NOMO-1 treated with dmso at 0.1 percent for 144 hours (cell line): ENCODE measurements at regions not wholly inside any gene's neighbourhood (a gene's known extent, or its start where the extent isn't known, plus 50 kb on each side); places are given as distances from the start of the nearest gene placed in this dataset.
"Not testable (repeated sequence)": the region's sequence is repeated elsewhere in the genome, so short reads cannot be mapped to it uniquely, and the experiment has no call there.

ENCODE experiments used
- DNase-seq: peaks from one replicate; lab custom pipeline; 2025; ENCODE audit not compliant: unreplicated experiment; lab: John Stamatoyannopoulos, UW

DNA sequence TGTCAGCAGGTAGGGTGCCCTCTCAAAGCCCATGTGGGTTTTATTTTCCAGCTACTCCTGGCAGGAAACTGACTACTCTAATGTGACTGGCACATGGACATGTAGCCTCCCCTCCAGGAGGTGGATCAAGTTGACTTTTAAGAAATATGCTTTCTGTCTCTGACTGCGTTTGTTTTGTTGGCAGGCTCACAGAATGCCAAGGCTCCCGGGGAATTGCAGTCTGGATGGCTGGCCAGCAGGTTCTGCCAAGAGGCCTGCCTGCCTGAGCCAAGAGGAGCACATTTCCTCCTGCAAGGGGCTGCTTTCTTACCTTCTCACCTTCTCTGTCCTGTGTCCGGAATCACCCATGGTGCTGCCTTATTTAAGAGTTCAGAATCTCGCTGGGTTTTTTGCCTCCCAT, 217.3 kb upstream of the ERCC4 start:
- no peak for DNase-seq

GRCh38 chr16:13708347-13709120, 211.4 kb upstream of the ERCC4 start:
- no peak for DNase-seq

- no peak for DNase-seq
Observed at GRCh38 chr16:13718748-13719147, 201.2 kb upstream of the ERCC4 start.

DNA sequence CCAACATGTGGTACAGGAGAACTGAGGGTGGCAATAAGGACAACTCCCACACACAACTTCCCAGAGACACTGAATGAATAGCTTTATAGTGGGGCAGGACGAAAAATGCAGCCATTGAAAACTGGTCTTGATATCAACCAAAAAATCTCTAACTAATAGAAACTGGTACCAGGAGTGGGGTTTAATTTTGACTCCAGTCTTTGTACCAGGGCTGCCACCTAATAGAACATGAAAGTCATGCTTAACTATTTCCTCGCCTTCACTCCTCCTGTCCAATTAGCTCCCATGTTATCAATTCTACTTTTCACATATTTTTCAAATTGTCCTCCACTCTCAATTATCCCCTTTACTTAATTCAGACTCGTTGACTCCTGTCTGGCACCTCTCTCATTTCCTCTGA, 192.0 kb upstream of the ERCC4 start:
- DNase-seq, result no peak

DNA sequence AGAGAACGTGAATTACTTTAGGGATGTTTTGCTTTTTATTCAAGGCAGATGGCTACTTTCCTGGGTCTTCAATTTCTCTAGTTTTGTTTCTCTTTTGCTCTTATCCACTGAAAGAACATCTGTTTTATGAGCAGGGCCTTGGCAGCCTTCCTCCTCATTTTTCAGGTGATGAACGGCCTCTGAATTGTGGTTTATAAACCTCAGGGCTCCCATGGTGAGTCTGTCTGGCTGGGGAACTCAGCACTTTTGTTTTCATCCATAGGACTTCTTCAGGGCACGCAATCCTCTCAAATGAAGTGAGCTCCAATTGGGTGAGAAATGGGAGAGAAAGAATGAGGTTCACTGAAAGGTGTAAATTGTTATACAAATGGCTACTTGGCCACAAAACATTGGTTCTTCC, 186.4 kb upstream of the ERCC4 start:
- no peak for DNase-seq

DNA sequence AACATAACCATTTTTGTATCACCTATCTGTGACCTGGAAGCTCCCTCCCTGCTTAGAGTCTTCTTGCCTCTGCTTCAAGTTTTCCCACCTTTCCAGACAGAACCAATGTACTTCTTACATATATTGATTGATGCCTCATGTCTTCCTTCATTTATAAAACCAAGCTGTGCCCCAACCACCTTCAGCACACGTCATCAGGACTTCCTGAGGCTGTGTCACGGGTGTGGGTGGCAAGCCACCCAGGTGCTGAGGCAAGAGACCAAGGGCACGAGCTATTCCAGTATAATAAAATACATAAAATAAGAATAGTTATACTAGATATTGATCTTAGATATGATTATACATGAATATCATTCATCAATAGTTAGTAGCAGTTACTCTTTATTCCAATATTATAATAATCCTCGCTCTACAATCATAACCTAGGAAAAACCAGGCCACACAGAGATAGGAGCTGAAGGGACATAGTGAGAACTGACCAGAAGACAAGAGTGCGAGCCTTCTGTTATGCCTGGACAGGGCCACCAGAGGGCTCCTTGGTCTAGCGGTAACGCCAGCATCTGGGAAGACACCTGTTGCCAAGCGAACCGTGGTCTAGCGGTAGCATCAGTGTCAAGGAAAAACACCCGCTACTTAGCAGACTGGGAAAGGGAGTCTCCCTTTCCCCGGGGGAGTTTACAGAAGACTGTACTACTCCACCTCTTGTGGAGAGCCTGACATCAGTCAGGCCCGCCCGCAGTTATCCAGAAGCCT, 180.2 kb upstream of the ERCC4 start:
- DNase-seq, result not testable (repeated sequence)

- no peak for DNase-seq
Observed at GRCh38 chr16:13742928-13743327, 177.0 kb upstream of the ERCC4 start.

DNA sequence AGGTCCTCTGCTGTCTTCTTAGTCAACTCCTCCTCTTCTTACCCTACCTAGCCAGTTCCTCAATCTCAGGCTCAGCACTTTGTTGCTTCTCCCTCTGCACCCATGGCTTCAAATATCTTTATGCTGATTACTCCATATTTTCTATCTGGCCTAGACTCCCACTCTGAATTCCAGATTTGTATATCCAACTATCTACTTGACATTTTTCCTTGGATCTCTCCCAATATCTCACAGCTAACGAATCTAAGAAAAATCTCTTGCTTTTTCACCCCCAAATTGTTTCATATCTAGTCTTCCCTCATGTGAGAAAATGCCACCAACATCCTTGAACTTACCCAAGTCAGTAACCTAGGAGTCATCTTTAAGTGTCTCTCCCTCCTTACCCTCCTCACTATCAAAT, 176.4 kb upstream of the ERCC4 start:
- DNase-seq, result no peak

DNA sequence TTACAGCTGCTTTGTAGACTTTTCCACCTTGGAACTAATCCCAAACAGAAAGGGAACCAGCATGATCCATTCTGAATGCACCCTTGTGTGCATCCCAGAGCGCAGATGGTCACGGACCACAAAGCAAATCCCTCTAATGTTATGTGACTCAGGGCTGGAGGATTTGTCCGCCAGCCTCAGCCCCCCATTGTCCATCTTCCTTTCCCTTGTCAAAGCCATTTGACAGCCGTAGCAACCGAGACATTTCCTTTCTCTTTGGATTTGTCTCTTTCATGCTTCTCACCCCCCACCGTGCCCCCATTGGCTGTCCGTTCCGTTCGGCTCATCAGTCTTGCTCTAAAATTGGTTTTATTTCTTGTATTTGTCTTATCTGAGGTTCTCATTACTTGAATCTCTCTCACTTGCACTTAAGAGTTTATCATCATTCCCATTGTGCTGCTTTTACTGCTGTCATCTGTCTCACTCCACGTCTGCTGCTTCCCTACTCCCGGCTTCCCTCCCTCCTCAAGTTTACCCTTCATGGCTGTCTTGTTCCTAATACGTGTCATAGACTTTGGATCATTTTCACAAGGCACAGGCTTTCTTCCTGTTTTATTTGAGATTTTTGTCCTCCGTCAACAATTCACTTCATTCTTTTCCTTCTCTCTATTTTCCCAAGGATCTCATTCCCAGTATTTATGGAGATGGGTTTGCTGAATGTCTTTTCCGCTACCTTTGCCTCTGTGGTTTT, 163.4 kb upstream of the ERCC4 start:
- no peak for DNase-seq

DNA sequence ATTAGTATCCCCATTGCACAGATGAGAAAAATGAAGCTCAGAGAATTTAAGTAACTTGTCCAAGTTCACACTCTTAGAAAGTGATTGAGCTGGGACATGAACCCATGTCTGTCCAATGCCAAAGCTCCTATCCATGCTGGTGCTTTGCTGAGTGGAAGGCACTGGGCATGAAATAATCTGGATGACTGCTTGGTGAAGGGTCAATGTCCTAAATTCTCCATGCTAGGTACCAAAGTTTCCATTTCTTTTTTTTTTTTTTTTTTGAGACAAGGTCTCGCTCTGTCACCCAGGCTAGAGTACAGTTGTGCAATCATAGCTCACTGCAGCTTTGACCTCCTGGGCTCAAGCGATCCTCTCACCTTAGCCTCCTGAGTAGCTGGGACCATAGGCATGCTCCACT, 153.6 kb upstream of the ERCC4 start:
- DNase-seq, result no peak

- no peak for DNase-seq
Observed at GRCh38 chr16:13767215-13767614, 152.7 kb upstream of the ERCC4 start.

GRCh38 chr16:13768471-13768870, 151.5 kb upstream of the ERCC4 start:
- DNase-seq, result no peak

GRCh38 chr16:13770436-13770835, 149.5 kb upstream of the ERCC4 start:
- no peak for DNase-seq

GRCh38 chr16:13772782-13773181, 147.2 kb upstream of the ERCC4 start:
- DNase-seq, result no peak

DNA sequence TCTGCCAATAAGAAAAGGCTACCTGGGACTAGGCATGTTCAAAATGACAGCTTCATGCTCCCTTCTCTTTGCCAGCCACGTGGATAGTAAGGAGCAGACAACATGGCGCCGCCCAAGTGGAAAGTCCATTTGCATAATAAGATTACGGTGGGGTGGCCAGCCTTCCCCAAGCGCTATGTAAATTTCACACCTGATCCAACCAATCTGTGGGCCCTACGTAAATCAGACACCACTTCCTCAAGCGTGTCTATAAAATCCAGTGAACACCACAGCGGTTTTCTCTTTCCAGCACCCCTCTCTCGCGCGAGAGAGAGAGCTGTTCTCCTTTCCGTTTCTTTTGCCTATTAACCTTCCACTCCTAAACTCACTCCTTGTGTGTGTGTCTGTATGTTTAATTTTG, 140.3 kb upstream of the ERCC4 start:
- DNase-seq, result no peak

- no peak for DNase-seq
Observed at GRCh38 chr16:13780406-13781168, 139.4 kb upstream of the ERCC4 start.

DNA sequence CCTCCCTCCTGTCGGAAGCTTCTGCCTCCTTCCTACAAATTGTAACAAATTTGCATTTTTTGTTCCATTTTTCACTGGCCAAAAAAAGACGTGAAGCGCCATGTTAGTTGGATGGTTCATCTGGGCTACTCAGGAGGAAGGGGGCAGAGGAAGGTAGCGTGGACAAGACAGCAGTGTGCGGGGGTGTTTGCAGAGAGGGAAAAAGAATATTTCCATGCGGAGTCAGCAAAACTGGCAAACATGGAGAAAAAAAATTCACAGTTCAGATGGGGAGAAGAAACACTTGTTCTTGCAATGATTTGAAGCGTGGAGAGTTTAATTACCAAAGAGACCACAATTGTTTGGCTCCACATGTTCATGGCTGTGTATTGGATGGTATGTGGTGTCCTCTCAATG, 138.8 kb upstream of the ERCC4 start:
- no peak for DNase-seq

- no peak for DNase-seq
Observed at GRCh38 chr16:13781575-13782338, 138.2 kb upstream of the ERCC4 start.

- no peak for DNase-seq
Observed at GRCh38 chr16:13791095-13791494, 128.9 kb upstream of the ERCC4 start.

DNA sequence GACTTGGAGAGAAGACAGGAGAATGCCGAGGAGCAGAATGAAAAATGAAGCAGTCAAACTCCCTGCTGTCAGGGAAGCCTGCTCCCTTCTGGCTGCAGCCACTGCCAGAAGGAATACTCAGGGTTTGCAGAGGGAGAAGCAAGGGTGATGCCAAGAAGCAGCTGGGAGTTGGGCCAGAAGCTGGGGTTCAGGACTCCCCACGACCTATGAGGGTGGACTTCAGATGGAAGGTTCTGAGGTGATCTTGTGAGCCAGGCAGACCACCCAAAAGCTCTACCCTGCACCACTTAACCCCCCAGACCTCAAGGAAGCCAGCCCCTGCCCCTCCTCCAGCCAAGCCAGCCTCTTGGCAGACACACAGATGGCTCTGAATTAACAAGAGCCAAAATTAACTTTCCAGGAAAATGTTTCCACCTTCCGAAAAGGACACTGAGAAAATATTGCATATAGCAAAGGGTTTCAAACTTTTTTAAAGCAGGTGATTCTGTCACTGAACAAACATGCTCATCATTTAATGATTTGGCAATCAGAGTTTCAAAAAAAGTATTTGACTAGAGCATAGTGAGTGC, 126.0 kb upstream of the ERCC4 start:
- no peak for DNase-seq
